ENCODE measurements at regions not wholly inside any gene's neighbourhood (a gene's known extent, or its start where the extent isn't known, plus 50 kb on each side); places are given as distances from the start of the nearest gene placed in this dataset.

DNA sequence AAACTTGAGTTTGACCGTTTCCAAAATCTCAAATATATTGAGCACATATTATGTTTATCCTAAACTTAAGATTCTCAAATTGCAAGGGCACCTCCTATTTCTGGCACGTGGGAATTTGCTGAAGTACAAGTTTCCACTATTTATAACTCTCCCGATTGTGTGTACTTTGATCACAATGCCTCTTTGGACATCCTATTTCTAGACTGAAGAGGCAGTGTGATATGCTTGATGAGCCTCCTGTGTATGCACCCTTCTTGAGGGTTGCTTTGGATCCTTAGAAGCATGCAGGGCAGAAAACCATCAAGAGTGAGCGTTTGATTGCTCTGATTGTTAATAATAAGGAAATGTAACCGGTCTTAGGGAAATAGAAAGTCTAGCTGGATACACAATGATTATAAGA is 218.9 kb upstream of the RBM19 start:
- TF ChIP-seq POLR2A (IDR thresholded peaks at IDR 0.05) (no peak), POLR2AphosphoS5 (IDR thresholded peaks at IDR 0.05) (no peak), EP300 (IDR thresholded peaks at IDR 0.05; ENCODE audit: low read depth) (no peak)
- TF ChIP-seq, protein P1, sequence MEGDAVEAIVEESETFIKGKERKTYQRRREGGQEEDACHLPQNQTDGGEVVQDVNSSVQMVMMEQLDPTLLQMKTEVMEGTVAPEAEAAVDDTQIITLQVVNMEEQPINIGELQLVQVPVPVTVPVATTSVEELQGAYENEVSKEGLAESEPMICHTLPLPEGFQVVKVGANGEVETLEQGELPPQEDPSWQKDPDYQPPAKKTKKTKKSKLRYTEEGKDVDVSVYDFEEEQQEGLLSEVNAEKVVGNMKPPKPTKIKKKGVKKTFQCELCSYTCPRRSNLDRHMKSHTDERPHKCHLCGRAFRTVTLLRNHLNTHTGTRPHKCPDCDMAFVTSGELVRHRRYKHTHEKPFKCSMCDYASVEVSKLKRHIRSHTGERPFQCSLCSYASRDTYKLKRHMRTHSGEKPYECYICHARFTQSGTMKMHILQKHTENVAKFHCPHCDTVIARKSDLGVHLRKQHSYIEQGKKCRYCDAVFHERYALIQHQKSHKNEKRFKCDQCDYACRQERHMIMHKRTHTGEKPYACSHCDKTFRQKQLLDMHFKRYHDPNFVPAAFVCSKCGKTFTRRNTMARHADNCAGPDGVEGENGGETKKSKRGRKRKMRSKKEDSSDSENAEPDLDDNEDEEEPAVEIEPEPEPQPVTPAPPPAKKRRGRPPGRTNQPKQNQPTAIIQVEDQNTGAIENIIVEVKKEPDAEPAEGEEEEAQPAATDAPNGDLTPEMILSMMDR (IDR thresholded peaks at IDR 0.05): no peak

All from transverse colon (tissue), 4 donors.